GM18907 (cell line): ENCODE measurements at regions not wholly inside any gene's neighbourhood (a gene's known extent, or its start where the extent isn't known, plus 50 kb on each side); places are given as distances from the start of the nearest gene placed in this dataset.
A peak's percentile ranks its signal among the peaks of the same experiment; 100 is the strongest.
"Not testable (repeated sequence)": the region's sequence is repeated elsewhere in the genome, so short reads cannot be mapped to it uniquely, and the experiment has no call there.

ENCODE experiments used
- ATAC-seq: cut with Tn5 transposase; IDR thresholded peaks from one replicate; pipeline ENCODE4 v1.9.1; 2021; ENCODE audit warnings: mild to moderate bottlenecking, moderate library complexity; ENCODE audit not compliant: unreplicated experiment

DNA sequence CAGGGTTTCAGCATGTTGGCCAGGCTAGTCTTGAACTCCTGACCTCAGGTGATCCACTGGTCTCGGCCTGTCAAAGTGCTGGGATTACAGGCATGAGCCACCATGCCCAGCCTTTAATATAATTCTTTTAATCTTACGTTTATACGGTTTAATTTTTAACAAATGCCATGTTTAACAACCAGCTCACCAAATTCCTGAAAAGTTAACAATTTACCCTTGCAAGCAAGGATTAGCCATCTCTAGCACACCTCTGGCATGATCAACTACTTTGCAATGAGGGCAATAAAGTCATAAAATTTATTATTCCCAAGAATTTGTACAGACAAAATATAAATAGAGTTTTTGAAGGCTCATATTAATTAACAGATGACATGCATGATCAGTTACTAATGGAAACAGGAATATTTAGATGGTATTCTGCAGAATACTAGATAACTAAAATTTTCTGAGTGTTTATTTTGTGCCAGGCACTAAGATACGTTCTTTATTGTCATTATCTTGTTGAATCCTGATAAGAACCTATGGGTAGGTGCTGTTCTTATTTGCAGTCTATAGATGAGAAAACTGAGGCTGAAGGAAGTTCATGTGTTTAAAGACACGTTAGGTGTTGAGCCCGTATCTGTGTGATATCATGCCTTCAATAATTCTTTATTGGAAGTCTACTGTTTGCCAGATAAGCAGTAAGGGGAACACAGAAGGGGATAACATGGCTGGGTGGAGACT is 190.1 kb downstream of the CDCA7 start:
- ATAC-seq: no peak

DNA sequence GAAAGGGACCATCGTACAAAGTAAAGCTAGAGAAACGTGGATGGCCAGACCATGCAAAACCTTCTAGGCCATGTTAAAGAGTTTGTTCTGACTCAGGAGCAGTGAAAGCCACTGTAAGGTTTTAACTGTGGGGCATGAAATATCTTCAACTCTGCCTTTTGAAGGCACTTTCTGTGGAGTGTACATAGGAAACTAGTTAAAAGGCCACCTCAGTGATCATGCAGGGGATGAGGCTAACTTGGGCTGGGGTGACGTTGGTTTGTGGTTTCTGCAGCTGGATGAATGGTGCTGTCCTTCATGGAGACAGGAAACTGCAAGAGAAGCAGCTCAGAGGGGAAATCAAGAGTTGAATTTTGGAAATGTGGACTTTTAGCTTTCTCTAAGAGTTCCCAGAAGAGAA is 190.7 kb downstream of the CDCA7 start:
- ATAC-seq: no peak

DNA sequence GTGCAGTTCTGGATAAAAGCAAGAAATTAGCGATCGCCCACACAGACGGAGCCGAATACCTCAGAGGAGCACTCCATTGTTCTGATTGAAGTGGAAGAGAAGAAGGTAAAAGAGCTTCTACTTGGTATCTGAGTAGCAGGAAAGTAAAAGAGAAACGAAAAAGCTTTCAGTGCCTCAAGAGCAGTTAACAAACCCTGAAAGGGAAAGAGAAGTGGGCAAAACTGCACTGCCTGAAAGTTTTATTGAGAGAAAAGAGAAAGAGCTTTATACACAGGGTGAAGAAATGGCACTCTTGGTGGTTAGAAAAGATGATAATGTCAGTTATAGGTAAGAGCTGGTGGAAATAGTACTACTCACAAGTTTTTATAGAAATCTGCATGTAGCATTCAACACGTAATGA is 192.8 kb downstream of the CDCA7 start:
- ATAC-seq: no peak

DNA sequence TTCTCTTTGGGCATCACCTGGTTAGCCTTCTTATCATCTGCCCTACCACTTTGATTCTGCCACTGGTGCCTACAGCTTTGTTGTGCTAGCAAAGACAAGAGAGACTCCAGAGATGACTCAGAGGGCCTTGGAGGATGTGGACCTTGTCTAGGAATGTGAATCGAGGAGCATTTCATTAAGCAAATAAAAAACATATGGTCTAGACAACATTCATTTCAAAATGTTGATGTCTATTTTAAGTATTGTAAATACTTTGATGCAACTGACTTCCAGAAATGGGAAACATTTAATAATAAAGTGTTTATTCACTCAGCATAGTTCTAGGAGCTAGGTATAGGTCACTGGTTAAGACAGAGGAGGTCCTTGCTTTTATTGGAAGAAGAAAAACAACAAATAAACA is 195.5 kb downstream of the CDCA7 start:
- no peak for ATAC-seq

DNA sequence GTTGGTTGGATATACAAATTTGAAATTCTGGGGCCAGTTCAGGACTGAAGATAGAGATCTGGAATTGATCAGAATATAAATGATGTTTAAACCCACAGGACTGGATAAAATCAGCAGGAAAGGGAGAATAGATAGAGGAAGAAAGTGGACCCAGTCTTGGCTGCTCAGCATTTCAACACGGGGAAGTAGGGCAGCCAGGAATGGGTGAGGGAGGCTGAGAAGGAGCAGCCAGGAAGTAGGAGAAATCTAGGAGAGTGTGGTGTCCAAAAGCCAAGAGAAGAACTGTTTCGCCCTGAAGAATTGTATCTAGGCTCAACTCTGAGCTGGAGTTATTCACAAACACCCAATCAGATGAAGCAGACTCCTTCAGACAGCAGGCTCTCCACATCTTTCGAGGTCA is 197.9 kb downstream of the CDCA7 start:
- ATAC-seq: no peak

DNA sequence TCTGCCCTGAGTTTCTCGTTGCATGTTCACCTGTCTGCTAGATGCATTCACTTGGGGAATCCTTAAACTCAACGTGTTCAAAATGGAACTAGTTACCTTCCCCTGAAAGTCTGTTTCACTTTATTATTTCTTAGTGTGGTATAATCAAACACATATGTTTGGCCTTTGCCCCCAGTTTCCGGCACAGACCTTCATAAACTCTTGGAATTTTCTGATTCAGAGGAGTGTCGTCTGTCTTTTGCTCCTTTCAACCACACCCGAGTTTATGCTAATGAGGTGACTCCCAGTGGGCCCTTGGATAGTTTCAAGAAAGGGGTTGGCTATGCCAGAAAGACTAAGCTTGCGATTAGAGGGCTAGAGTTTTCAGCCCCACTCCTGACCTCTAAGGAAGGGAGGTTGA is 198.9 kb downstream of the CDCA7 start:
- no peak for ATAC-seq

DNA sequence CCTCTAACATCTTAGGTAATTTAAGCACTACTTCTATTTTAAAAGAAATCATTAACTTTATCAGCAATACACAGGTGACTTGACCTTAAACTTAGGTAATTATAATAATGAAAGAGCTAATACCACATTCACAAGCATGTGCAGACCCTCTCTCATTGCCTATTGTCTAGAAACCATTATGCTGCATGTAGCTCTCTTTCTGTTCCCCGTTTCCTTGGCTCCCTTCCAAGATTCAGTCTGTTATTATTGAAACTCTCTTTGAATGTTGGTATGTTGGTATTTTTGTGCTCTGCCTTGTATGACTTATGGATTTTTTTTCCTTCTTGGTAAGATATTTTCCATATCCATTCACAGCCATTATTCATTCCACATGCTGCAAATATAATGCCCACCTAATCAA is 201.2 kb downstream of the CDCA7 start:
- ATAC-seq: no peak

DNA sequence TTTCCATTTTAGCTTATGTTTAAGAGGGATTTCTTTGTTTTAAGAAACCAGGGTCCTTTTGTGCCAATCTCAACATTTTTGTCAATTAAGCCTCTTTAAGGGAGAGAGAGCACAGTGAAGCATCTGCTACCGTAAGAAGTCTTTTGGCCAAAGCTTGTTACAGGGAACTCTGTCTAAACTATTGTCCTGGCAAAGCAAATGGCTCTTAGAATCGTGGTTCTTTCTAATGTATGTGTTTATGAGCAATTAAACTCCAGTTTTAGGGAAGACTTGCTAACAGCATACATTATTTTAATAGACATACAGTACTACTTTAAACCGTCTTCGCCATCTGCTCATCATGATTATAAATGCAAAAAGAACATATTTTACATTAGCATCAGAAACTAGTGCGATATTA is 202.1 kb downstream of the CDCA7 start:
- ATAC-seq: no peak

DNA sequence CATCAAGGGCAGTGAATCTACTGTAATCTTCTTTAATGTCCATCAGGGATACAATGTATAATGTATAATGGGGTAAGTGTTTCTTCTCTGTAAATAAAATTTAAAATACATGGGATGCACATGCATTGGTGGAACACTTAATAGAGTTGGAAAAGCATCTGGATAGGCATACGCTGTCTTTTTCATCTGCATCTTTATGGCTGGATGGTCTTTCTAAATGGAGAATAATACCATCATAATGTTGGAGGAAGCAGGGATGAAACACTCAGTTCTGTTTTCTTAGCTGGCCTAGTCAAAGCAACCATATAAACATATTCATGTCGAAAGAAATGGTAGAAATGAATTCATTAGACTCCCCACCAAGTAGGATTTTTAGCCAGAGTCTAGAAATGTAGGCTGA is 202.8 kb downstream of the CDCA7 start:
- ATAC-seq: no peak

DNA sequence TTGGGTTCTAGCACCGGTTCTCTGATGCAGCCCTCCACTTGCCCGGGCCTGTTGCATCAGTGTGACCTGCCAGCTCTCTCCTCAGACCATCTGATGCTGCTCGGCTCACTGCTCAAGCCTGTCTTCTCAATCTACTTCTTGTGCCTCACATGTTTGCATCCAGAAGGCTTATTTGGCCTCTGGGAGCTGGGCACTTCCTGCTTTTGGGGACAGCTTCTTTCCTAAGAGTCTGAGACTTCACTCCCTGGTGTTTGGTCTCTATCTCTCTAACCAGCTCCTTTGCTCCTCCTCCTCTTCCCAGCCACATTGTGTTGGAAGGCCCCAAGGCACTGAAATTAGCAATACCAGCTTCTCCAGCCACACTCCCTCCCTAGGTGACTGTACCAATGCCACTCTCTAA is 212.8 kb downstream of the CDCA7 start:
- no peak for ATAC-seq

DNA sequence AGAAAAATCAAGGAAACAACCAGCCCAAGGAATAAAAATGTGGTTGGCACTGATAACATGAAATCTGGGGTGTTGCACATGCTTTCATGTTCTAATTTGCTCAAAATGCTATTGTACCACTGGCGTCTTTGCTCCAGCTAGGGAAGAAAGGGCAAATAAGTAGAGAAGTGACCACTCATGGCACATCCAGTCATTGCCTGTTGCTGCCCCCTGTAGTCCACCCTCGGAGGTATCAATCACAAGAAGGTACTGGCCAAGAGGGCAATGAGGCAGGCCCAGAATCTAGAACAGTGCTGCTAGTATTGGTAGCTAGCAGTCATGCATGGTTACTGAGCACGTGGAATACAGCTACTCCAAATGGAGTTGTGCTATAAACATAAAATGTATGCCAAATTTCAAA is 213.4 kb downstream of the CDCA7 start:
- ATAC-seq: no peak

DNA sequence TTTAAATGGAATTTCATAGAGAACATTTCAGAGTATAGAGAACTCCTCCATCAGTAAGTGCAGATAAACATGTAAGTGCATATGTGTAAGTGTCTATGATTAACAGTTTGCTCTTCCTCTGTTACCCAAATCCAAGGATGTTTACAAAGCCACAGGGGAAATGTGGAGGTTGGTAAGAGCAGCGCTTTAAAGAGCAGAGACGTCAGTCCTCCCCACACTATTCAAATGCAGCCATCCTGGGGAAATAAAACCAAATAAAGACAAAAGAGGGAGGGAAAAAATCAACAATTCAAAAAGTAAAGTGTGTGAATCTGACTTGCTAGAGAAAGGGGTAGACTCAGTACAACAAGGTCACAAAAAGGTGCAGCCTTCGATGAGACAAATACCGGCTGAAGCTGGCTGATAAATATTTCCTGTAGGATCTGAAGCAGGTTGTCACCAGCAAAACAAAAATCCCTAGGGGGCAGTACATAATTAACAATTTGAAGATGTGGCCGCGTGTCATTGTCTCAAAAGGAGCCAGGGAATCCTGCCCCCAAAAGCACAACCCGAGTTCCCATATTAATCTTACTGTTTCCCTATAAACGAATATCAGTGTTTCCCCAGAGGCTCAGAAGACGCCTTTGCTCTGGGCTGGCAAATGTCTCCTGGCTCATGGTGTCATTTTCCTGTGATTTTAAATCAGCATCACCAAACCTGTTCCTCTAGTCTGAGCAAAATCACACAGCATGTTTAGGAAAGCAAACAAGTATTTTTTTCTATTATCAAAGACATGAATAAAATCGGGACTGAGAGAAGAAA is 216.5 kb downstream of the CDCA7 start:
- no peak for ATAC-seq

DNA sequence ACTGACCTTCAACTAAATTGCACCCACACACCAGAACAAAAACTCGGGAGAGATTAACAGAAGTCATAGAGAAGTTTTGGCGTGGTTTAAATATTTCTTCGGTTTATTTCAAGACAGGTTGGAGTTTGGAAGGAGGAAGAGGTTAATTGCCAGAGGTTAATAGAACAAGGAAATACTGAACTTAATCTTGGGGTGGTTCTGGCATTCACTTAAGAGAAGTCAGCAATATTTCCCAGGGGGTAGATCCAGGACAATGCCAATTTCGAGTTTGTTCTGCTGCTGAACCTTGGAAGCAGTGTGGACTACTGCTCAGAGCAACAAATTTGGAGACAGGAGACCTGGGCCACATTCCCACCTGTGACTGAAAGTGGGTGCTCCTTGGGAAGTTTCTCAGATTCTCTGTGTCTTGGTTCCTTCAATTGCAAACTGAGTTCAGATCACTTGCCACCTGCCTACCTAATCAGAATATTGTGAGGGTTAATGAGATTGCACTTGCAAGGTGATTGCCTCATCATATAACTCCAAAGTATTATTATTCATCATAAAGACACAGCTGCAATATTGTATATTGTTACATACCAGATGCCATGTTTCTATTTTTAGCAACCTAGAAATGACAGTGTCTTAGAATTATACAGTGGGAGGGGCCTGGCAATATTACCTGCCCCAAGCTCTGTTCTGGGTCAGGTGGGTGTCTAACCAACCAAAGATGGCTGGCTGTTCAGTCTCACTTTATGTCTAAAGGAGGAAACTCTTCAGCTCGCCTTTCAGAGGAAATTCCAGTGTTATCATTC is 217.4 kb downstream of the CDCA7 start:
- no peak for ATAC-seq

DNA sequence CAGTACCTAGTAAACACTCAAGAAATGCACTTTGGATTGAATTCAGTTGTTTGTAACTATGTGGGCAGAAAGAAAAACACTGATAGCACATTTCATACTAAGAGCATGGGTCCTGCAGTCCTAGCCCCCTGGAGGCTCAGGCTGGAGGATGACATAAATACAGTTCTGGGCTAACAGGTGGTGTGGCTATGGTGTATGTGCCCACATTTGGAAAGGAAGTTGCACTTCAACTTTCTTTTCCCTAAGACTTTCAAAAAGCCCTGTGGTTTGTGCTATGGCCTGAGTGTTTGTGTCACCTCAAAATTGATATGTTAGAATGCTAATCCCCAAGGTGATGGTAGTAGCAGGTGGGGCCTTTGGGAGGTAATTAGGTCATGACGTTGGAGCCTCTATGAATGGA is 218.2 kb downstream of the CDCA7 start:
- ATAC-seq: no peak

DNA sequence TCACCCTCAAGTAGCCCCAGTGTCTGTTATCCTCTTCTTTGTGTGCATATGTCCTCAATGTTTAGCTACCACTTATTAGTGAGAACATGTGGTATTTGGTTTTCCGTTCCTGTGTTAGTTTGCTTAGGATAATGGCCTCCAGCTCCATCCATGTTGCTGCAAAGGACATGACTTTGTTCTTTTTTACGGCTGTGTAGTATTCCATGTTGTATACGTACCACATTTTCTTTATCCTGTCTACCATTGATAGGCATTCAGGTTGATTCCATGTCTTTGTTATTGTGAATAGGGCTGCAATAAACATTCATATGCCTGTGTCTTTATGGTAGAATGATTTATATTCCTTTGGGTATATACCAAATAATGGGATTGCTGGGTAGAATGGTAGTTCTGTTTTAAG is 219.1 kb downstream of the CDCA7 start:
- ATAC-seq: not testable (repeated sequence)

DNA sequence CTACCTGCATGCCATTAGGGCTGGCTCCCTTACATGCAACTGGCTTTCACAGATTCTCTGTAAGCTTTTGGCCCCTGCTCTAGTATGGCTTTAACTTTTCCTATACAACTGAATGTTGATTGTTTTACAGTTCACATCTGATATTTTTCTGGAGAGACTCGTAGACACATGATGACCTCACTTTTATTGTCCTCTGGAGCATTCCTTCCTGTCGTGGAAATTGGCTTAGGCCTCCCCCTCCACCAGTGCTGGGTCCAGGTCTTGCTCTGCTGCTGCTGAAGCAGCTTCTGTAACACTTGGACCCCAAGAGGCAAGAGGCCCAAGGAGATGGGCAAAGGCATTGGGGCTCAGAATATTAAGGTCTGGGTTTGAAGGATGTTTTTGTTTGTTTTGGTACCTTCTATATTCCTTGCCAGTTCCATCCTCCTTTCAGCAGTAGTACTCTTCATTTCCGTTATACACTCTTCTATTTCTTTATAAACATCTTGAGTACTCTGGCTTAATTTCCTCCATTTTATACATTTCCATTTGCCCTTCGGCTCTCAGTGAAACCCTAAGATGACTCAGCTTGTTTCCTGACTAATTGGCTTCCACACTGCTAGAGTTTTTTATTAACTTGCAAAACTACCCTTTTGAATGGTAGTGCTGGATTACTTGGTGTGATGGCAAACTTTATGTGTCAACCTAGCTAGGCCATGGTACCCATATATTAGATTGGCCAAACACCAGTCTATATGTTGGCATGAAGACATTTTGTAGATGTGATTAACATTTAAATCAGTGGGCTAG is 219.8 kb downstream of the CDCA7 start:
- peak; percentile 60 for ATAC-seq

DNA sequence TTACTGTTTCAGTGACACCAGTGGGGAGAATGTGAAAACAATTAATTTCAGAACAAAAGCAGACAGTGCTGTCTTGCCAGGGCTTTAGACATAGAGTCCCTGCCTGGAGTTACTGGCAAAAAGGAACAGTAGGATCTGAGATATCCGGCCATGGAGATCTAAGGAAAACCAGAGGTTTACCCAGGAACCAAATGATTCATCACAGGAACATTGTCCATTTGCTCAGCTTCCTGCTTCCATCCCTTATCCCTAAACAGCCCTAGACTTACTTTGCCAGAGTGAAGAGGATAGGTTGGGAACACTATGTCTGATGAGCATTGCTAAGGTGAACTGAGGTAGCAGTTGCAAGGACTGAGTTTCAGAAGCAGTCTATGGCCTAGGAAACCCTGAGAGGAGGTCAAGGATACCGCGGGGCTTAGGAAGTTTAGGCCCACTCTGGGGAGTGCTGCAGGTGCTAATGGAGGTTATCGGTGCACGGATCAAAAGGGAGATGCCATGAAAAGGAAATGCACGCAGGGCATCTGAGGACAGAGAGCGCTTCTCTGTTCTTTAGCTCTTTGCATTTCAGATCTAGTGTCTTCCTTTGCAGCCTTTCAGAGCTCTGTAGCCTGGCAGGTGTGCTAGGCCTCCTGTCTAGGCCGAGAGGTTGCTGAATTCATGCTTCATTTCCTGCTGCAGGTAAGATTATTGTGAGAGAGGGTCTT is 223.9 kb downstream of the CDCA7 start:
- no peak for ATAC-seq

DNA sequence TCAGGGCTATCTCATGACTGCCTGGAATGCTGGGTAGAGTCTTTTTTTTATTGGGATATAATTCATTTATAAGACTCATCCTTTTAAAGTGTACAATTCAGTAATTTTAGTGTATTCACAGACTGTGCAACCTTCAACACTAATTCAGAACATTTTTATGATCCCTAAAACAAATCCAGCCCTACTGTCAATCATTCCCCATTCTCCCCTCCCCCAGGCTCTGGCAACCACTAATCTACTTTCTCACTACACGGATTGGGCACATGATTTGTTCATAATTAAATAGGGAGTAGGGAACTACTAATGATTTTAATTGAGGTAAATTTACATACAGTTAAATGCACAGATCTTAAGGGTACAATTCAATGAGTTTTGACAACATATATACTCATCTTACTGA is 225.7 kb downstream of the CDCA7 start:
- ATAC-seq: no peak

DNA sequence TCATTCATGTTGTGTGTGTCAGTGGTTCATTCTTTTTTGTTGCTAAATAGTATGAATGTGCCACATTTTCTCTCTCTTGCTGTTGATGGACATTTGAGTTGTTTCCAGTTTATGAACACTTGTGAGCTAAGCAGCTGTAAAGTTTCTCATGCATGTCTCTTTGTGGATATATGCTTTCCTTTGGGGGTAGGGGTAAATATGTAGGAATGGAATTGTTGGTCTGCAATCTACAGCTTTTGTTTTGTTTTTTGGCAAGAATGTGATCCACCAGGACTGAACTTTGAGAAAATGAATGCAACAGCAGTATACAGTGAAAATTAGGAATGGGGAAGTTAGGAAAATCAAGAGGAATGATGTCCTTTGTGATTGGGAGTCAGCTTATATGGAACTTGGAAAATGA is 226.3 kb downstream of the CDCA7 start:
- ATAC-seq: no peak

DNA sequence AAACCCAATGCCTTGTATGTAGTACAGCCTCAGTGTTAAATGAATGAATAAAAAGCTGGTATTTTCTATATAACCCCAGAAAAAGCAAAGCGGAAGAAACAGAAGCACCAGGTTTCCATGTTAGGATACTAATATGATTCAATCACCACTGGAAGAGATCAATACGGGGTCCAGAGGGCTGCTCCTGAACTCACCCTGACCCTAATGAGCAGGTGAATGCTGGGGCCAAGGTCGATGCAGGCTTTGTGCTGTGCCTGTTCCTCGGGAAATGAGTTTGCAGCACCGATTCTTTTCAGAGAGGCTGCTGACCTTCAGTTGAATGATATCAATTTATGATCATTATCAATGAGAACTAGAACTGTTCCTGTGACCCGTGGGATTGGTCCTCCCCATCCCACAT is 228.5 kb downstream of the CDCA7 start:
- ATAC-seq: no peak
